ENCODE measurements at regions not wholly inside any gene's neighbourhood (a gene's known extent, or its start where the extent isn't known, plus 50 kb on each side); places are given as distances from the start of the nearest gene placed in this dataset.

DNA sequence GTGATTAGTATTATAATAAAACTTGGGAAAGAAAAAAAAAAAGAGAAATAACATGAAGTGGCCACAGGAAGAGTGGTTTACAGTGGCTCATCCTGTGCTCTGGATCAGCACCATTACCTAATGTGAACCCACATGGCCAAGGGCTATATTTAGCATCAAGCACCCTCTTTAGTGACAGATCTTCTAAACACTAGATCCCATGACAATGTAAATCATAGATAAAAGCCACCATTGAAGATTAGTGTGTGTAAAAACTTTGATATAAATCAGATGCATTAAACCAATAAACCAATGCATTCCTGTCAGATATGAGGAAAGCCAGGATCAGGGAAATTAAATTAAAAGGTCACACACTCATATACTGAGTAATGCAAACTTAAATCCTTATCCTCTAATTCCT is 400.6 kb upstream of the MAGEB18 start:
- CTCF ChIA-PET, result no interaction called here
- intact Hi-C loops (cut with DNase I, micrococcal nuclease), result no loop called here
- no peaks in the 10 kb centered on the region for H3K27me3 Mint-ChIP-seq
- DNase-seq (no peak), ATAC-seq (ENCODE audit: poor library complexity) (no peak)
- H3K9me3 Mint-ChIP-seq, result peaks cover 3% of the 10 kb centered on the region
- H3K9me3 ChIP-seq (ENCODE audit: control insufficient read depth in 1 of 2, insufficient read depth in 1 of 2, low read length in 2 of 2), result no peaks in the 10 kb centered on the region
- no peak overlapping the region for H3K27ac ChIP-seq (ENCODE audit: low read depth in 1 of 2, low read length in 2 of 2)
- no peak overlapping the region for H3K4me3 Mint-ChIP-seq
- no peaks in the 10 kb centered on the region for H3K36me3 Mint-ChIP-seq (ENCODE audit: low read depth)
- H3K4me3 ChIP-seq (ENCODE audit: low read length), result no peak overlapping the region
- POLR2A ChIA-PET, result no interaction called here
- H3K27me3 ChIP-seq (ENCODE audit: control insufficient read depth in 1 of 2, insufficient read depth in 2 of 2, low read length in 2 of 2), result no peaks in the 10 kb centered on the region
- H3K36me3 ChIP-seq (ENCODE audit: insufficient read depth, low read length), result no peaks in the 10 kb centered on the region
- H3K4me1 Mint-ChIP-seq (ENCODE audit: low read depth), result no peaks in the 10 kb centered on the region
- TF ChIP-seq CTCF (IDR thresholded peaks at IDR 0.05), result no peak
- no peaks in the 10 kb centered on the region for H3K4me1 ChIP-seq (ENCODE audit: insufficient read depth, low read length)
- H3K27ac Mint-ChIP-seq, result no peak overlapping the region

DNA sequence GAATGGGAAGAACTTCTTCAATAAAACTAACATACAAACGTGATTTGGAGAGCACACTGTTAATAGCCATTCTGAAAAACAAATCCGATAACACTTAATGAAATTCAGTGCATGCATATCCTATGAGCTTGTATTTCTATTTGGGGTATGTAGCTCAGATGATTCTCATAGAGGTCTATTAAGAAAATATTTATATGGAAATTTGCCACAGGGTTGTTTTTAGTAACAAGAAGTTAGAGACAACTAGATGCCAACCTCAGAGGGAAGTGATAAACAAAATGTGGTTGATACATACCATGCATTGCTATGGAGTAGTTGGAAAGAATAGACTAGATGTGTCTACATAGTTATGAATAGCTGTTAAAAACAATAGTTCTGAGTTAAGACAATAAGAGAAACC is 395.8 kb upstream of the MAGEB18 start:
- POLR2A ChIA-PET, result no interaction called here
- peaks cover 3% of the 10 kb centered on the region for H3K9me3 Mint-ChIP-seq

GRCh38 chrX:25754399-25754798 is 383.7 kb upstream of the MAGEB18 start:
- no peaks in the 10 kb centered on the region for H3K9me3 ChIP-seq (ENCODE audit: control insufficient read depth in 1 of 2, insufficient read depth in 1 of 2, low read length in 2 of 2)
- no peak overlapping the region for H3K27ac ChIP-seq (ENCODE audit: low read depth in 1 of 2, low read length in 2 of 2)
- DNase-seq (no peak), ATAC-seq (ENCODE audit: poor library complexity) (no peak)
- H3K4me3 ChIP-seq (ENCODE audit: low read length), result no peak overlapping the region
- intact Hi-C loops (cut with DNase I, micrococcal nuclease), result no loop called here
- no peak overlapping the region for H3K4me3 Mint-ChIP-seq
- ChIA-PET POLR2A (no interaction called here), CTCF (no interaction called here)
- H3K27me3 Mint-ChIP-seq, result no peaks in the 10 kb centered on the region
- H3K27ac Mint-ChIP-seq, result no peak overlapping the region
- H3K4me1 ChIP-seq (ENCODE audit: insufficient read depth, low read length), result no peaks in the 10 kb centered on the region
- H3K27me3 ChIP-seq (ENCODE audit: control insufficient read depth in 1 of 2, insufficient read depth in 2 of 2, low read length in 2 of 2), result no peaks in the 10 kb centered on the region
- no peak for TF ChIP-seq CTCF (IDR thresholded peaks at IDR 0.05)
- no peaks in the 10 kb centered on the region for H3K36me3 Mint-ChIP-seq (ENCODE audit: low read depth)
- H3K4me1 Mint-ChIP-seq (ENCODE audit: low read depth), result no peaks in the 10 kb centered on the region
- H3K36me3 ChIP-seq (ENCODE audit: insufficient read depth, low read length), result no peaks in the 10 kb centered on the region
- H3K9me3 Mint-ChIP-seq, result no peaks in the 10 kb centered on the region

More for the DNA sequence above, 395.8 kb upstream of the MAGEB18 start:
- no peaks in the 10 kb centered on the region for H3K36me3 Mint-ChIP-seq (ENCODE audit: low read depth)
- Histone ChIP-seq H3K4me1 (ENCODE audit: insufficient read depth, low read length) (no peaks in the 10 kb centered on the region), H3K27ac (ENCODE audit: low read depth in 1 of 2, low read length in 2 of 2) (no peak overlapping the region), H3K36me3 (ENCODE audit: insufficient read depth, low read length) (no peaks in the 10 kb centered on the region), H3K4me3 (ENCODE audit: low read length) (no peak overlapping the region), H3K9me3 (ENCODE audit: control insufficient read depth in 1 of 2, insufficient read depth in 1 of 2, low read length in 2 of 2) (no peaks in the 10 kb centered on the region), H3K27me3 (ENCODE audit: control insufficient read depth in 1 of 2, insufficient read depth in 2 of 2, low read length in 2 of 2) (no peaks in the 10 kb centered on the region)
- DNase-seq (no peak), ATAC-seq (ENCODE audit: poor library complexity) (no peak)
- CTCF ChIA-PET, result no interaction called here
- H3K4me1 Mint-ChIP-seq (ENCODE audit: low read depth), result no peaks in the 10 kb centered on the region
- TF ChIP-seq CTCF (IDR thresholded peaks at IDR 0.05), result no peak
- no peak overlapping the region for H3K4me3 Mint-ChIP-seq
- H3K27ac Mint-ChIP-seq, result no peak overlapping the region
- intact Hi-C loops (cut with DNase I, micrococcal nuclease), result no loop called here
- no peaks in the 10 kb centered on the region for H3K27me3 Mint-ChIP-seq
